ENCODE measurements at regions not wholly inside any gene's neighbourhood (a gene's known extent, or its start where the extent isn't known, plus 50 kb on each side); places are given as distances from the start of the nearest gene placed in this dataset.

DNA sequence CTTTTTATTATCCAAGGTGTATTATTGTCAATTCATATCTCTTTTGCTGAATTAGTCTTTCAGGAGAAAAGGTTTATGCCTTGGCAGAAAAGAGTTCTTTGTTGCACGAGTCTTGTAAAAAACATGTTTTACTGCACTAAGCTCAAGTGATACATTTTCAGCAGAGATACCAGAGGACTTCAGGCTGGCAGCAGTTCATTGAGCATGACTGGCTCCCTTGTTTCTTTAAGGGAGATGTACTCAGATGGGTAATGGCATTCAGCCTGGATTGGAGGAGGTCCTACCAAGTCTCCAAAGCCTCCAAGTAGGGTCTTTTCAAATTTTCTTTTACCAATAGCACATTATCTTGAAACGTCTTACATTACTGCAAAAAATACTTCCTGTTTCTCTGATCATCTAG lies 400.1 kb downstream of the NSUN3 start:
- TF ChIP-seq CTCF (IDR thresholded peaks at IDR 0.05; ENCODE audit: control extremely low read depth, extremely low read depth, low read depth, missing control alignments): no peak
- no peak for DNase-seq (ENCODE audit: extremely low spot score)
- ChIA-PET CTCF (interaction anchor here (1.0 to 2.1 kb wide), 3 partner anchors 9 to 31 kb away, joined by 3 to 12 read pairs (median 3); no protein-coding TSS in a partner anchor), POLR2A (no interaction called here)

DNA sequence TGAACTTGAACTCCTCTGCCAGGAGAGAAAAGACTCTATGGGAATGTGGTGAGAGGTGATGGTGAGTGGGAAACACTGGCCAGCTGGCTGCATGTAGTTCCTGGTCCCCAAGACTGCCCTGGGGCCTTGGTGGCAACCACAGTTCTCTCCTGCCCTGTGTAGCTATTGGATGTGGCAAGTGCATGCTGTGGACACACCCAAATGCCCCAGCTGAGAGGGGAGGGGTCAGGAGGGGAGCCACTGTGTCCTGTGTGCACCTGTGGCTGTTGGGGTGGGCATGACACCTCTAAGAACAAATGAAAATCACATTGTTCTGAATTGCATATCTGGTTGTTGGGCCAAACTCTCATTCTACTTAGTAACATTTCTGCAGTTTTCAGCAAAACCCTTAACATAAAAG lies 409.6 kb downstream of the NSUN3 start:
- POLR2A ChIA-PET: no interaction called here
- no peak for TF ChIP-seq CTCF (IDR thresholded peaks at IDR 0.05; ENCODE audit: control extremely low read depth, extremely low read depth, low read depth, missing control alignments)
- no peak for DNase-seq (ENCODE audit: extremely low spot score)
- CTCF ChIA-PET: no interaction called here

DNA sequence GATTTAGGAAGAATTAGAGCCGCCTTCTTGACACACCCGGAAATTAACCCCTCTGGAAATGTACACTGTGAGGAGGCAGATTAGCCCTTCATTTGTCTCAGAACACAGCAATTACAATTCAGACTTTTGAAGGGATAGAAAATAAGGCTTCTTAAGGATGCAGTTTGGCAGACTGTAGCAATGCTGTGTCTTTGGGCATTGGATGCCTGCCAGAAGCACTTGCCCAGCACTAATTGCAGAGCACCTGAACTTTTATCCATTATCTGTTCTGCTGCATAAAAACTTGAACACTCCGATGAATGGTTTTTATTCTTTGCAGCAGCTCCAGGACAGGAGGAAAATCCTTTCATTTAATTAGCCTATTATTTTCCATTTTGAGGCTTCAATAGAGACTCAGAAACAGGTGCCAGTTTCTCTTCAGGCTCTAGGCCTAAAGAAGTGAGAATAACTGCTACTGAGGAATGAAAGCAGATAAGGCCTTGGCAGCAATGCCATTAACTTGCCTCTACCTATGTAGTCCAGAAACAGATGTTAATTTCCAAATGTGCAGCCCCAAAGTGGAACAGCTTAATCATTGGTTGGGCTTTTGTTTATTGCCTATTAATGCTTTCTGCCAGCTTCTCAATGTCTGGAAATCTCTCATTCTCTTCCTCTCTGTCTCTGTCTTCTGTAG lies 418.5 kb downstream of the NSUN3 start:
- no peak for TF ChIP-seq CTCF (IDR thresholded peaks at IDR 0.05; ENCODE audit: control extremely low read depth, extremely low read depth, low read depth, missing control alignments)
- ChIA-PET POLR2A (no interaction called here), CTCF (interaction anchor here (0.8 kb wide), 1 partner anchor 13 kb away, joined by 4 read pairs; no protein-coding TSS in a partner anchor)
- no peak for DNase-seq (ENCODE audit: extremely low spot score)

- CTCF ChIA-PET: no interaction called here
- POLR2A ChIA-PET: no interaction called here
- no peak for DNase-seq (ENCODE audit: extremely low spot score)
- no peak for TF ChIP-seq CTCF (IDR thresholded peaks at IDR 0.05; ENCODE audit: control extremely low read depth, extremely low read depth, low read depth, missing control alignments)
Observed at GRCh38 chr3:94482686-94483085, 419.8 kb downstream of the NSUN3 start.

- TF ChIP-seq CTCF (IDR thresholded peaks at IDR 0.05; ENCODE audit: control extremely low read depth, extremely low read depth, low read depth, missing control alignments): no peak
- ChIA-PET POLR2A (no interaction called here), CTCF (interaction anchor here (0.9 kb wide), 1 partner anchor 16 kb away, joined by 3 read pairs; no protein-coding TSS in a partner anchor)
- no peak for DNase-seq (ENCODE audit: extremely low spot score)
Observed at GRCh38 chr3:94483403-94483802, 420.5 kb downstream of the NSUN3 start.

DNA sequence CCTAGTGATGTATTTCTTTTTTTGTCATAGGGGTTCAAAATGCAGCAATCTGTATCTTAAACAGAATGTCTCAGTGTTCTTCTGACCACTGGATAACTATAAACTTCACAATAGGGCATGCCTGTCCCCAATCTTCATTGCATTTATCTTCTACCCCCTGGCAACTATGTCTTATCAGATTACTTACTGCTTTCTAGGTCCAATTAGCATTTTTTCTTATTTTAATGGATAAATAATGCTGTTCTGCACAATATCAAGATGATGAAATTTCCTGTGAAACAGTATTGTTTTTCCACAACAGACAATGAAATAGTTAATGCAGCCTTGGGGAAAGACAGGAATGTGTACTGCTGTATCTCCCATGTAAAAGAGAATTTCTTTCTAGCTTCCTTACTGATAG lies 432.1 kb downstream of the NSUN3 start:
- no peak for TF ChIP-seq CTCF (IDR thresholded peaks at IDR 0.05; ENCODE audit: control extremely low read depth, extremely low read depth, low read depth, missing control alignments)
- CTCF ChIA-PET: no interaction called here
- no peak for DNase-seq (ENCODE audit: extremely low spot score)
- POLR2A ChIA-PET: no interaction called here

Measured in GM10248 (cell line).